ENCODE measurements at regions not wholly inside any gene's neighbourhood (a gene's known extent, or its start where the extent isn't known, plus 50 kb on each side); places are given as distances from the start of the nearest gene placed in this dataset.

DNA sequence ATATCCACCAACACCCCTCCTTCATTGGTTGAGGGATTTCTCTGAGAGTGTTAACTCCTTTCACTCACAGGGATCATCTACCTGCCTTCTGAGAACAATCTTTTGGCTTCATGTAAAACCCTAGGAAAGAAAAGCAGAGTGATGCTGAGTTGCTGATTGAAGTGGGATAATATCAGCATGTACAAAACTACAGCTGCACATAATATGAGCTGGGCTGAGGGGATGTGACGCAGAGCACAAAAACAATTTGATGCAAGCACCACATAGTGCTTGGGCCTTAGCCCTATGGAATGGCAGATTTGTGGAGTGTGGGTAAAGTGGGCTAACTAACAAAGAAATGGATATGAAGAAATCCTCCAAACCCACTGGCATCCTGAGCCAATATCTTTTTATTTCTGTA is 267.6 kb upstream of the KCNH8 start:
- DNase-seq: no peak

- DNase-seq: no peak
Observed at GRCh38 chr3:18872466-18872865, 275.8 kb upstream of the KCNH8 start.

GRCh38 chr3:18870642-18871041 is 277.7 kb upstream of the KCNH8 start:
- DNase-seq: no peak

GRCh38 chr3:18870074-18870640 is 278.2 kb upstream of the KCNH8 start:
- no peak for DNase-seq

DNA sequence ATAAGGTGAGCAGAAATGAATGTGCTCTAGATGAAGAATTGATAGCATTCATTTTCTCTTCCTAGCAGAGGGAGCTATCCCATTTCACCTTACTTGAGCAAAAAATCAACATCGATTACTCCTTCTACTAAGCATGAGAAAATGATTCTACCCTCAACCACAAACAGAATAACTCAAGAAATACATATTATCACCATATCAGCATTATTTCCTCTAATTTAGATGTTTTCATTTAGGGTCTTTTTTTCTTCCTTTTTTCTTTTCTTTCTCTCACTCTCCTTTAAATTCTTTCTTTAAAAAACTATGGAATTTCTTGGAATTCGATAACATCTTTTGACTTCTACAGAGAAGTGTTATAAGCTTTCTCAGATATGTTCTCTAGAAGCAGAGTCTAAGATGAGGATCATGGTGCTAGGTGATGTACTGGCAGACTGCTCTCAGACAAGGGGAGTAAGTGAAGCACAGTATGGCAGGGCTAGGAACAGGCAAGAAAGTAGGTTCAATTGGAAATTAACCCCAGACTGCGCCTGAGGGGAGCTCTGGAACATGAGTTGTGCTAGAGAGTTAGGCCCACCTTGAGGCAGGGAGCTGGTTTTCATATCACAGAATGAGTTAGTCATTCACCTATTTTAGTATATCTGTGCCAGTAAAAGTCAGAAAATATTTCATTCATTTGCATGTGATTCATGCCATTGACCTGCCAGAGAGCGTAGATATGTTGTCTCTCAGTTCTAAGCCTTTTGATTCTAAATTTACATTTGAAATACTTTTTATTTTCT is 279.2 kb upstream of the KCNH8 start:
- DNase-seq: no peak

DNA sequence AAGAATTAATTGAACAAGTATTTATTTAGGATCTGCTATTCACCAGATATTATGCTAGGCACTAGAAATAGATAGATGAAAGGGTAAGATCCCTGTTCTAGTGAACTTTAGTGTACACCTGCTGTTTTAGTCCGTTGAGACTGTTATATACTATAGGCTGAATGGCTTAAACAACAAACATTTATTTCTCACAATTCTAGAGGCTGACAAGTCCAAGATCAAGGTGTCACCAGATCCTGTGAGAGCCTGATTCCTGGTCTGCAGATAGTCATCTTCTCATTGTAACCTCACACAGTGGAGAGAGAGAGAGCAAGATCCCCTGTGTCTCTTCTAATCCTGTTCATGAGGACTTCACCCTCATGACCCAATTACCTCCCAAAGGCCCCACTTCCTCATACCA is 281.4 kb upstream of the KCNH8 start:
- DNase-seq: no peak

DNA sequence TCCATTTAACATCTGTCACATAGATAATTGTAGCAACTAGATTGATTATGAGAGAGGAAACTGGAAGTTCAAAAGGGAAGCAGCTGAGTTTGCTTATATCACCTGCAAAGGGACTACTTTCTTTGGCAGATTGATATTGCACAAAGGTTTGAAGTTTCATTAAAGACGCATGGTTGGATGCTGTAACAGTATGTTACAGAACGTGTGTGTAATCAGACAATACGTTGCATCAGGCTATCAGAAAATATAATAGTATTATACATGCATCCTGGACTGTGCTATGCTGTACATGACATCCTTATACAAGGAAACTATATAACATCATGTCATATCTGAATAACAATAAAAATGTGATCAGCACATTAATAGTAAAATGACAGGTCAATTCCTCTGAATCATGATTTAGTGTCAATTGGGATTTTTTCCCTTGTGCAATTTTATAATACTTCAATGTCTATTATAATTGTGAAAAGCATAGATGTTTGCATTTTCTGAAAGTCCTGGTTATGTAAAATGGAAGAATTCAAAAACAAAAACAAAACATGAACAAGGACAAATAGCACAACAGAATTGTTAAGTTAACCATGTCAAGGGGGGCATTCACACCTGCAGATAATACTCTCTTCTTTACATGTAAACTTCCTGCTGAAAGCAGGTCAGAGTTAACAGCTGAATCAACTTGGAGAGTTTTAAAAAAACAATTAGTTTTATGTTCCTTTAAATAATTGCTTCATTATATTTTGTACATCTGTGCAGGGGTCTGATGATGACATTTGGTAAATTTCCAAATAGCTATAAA is 283.2 kb upstream of the KCNH8 start:
- DNase-seq: no peak

- no peak for DNase-seq
Observed at GRCh38 chr3:18862077-18862476, 286.2 kb upstream of the KCNH8 start.

GRCh38 chr3:18861137-18861536 is 287.2 kb upstream of the KCNH8 start:
- no peak for DNase-seq

DNA sequence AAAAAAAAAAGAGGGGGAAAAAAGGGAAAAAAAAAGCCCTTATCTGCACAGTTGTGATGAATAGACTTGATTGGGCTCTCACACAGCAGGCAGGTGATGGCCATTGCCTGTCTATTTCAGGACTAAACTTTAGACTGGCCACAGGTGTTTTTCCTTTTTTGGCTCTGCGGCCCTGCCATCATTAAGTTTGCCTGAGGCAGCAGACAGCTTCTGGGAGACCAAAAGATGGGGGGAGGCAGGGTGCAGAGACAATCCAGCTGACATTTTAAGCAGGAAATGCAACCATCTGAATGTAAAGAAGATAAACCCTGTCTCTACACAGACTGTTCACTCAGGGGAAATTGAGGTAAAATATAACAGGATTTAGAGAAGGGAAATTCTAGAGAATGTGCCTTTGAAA is 295.0 kb upstream of the KCNH8 start:
- DNase-seq: no peak

- DNase-seq: no peak
Observed at GRCh38 chr3:18847583-18848197, 300.6 kb upstream of the KCNH8 start.

DNA sequence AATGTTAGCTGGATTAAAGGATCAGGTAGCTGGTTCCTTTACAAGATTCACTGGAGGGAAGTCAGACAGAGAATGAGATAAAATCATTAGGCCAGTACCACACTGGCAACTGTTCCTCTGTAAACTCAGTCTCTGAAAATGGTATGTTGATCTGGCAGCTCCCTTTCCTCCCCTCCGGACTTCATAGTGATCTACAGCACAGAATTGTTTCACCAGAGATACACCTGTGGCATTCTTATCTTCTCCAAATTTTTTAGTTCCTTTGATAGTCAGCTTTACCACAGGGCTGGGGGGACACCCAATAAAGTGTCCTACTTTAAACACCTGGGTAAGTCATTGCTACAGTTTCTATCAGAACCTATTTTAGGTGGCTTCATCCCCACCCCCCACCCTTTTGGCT is 304.3 kb upstream of the KCNH8 start:
- DNase-seq: no peak

DNA sequence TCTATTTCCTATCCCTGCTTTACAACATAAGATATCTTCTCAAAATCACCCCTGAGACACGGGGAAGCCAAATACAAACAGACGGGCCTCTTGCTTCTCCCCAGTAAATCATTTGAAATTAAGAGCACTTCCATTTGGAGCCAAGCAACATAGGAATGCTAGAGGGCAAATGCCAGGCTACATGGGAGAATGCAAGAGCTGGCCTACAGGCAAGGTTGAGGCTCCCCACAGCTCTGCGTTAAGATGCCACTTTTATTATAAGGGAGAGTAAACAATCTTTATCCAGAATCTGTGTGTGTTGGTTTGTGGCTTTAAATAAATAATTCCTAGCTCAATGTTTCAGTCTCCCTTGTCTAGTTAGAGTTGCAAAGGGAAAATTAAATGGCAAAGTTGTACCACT is 305.1 kb upstream of the KCNH8 start:
- DNase-seq: no peak

DNA sequence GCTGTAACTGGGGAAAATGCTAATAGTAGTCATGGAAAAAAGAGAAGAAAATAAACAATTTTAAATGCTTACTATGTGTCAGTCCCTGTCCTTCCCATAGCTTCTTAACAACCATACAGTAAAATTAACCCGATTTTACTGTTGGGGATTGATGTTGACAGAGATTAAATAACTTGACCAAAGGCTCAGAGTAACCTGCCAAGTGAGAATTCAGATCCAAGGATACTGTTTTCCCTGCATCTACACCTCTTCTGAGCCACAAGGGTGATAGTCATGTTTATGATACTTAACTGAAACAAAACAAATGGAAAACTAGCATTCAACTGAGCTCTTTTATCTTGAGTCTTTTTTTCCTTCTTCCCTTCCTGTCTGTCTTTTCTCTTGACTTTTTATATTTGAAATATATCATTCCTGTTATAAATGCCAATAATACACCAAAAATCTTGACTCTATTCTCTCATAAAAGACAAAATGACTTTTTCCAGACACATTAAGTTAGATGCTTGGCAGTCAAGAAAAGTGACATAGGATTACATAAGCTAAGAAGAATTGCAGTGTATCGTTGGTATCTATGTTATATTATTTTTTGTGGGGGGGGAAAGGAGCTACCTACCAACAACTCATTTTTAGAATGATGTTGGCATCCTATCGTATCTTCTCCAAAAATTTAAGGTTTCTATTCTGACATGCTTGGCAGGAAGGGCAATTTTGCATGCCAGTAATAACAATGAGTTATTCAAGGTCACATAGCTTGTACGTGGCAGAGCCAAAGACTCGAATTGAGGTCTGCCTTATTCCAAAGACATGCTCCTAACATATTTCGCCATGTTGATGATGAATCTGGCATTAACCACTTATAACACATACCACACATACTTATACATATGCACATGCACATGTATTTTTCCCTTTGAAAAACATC is 306.6 kb upstream of the KCNH8 start:
- DNase-seq: no peak

DNA sequence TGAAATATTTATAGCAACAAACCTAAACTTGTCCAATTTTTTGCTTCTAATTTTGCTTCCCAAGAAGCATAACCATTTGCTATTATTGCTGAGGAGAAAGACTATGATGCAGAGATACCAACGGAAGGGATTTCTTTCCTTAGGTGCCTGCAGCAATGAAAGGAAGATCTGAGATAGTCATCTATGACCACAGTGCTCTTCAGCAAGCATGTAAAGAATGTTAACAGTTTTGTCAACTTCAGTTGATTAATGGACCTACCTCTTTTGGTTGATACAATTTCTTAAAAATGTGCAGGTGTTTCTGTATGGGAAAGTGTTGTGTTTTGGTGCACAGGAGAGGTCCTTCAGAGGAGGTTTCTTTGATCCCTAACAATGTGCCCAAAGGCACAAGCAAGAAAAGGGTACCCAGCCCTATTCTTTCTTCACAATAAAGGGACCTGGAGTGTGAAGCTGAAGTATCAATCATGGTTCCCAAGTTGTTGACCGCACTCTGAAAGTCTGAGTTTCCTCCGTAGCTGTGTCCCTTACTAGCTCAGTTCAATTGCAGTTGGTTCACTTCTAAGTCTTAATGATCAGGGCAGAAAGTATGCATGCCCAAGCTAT is 307.7 kb upstream of the KCNH8 start:
- DNase-seq: no peak

GRCh38 chr3:18838758-18839157 is 309.6 kb upstream of the KCNH8 start:
- no peak for DNase-seq

DNA sequence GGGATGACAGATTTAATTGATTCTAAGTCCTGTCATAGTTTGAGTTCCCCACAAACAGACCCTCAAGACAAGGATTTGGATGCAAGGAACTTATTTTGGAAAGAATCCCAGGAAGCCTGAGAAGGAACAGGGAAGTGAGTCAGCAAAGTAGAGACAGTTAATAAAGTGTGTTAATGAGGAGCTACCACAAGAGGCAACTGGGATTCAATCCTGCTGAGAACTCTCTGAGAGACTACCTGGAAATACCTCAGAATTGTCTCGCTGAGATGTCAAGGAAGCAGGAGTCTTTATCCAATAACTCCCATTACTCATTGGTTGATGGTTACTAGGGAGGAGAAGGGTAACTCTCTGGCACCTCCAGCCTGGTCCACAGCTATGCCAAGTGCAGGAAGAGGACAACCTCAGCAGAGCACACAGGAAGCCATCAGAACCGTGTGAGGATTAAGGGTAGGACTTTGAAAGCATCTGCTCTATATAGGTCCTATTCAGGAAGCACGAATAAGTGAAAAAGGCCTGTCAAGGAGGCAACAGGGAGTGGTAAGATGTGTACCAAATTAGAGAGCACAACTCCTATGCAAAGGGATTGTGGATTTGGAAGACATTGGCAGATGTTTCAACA is 311.1 kb upstream of the KCNH8 start:
- DNase-seq: no peak

- DNase-seq: no peak
Observed at GRCh38 chr3:18835021-18835420, 313.3 kb upstream of the KCNH8 start.

- DNase-seq: no peak
Observed at GRCh38 chr3:18830087-18830486, 318.2 kb upstream of the KCNH8 start.

DNA sequence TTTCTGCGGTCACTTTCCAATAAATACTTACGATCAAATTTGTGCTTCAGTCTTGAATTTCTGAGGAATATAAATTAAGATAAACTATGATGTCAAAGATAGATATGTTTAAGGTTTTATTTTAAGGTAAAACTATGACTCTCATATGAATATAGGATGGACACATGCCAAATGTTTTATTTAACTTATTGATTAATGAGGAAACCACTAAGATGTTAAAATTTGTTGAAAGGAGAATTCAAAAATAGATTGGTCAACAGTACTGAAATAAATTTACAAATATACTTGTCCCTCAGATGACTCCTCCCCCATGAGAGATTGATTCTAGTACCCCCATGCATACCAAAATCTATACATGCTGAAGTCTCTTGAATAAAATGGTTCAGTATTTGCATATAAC is 319.7 kb upstream of the KCNH8 start:
- DNase-seq: no peak

DNA sequence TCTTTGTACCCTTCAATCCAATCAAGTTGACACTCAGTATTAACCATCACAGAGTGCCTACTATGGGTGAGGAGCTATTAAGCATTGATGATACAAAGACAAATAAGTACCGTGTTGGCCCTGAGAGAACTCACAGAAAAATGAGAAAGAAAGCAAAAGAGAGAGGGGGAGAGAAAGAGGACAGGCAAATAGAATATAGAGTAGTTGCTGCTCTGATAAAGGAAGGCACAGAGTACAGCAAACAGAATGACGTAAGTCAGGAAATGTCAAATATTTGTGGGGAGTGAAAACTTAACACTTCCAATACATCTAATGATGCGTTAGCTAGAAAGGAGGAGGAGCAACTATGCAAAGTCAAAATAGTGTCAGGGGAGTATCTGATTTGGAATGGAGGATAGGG is 320.6 kb upstream of the KCNH8 start:
- no peak for DNase-seq

DNA sequence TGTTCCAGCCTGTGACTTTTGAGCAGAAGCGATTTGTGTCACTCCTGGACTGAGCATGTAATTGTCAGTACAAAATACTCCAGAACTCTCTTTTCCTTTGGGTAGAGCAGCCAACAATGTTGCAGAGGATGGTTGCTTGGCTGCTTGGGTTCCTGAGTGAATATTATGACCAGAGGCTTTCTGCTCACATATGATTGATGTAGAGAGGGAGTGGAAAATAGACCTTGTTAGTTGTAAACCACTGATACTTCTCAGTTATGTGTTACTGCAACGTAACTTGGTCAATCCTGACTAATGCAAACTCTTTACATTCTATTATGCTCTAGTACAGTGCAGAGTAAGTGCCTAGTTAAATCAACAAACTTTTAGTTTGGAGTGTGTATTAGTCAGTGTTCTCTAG is 322.6 kb upstream of the KCNH8 start:
- DNase-seq: no peak

All from NCI-H1417 treated with DMSO at 0.1 percent for 48 hours (cell line).